Smooth muscle cell (in vitro differentiated cells): ENCODE measurements at regions not wholly inside any gene's neighbourhood (a gene's known extent, or its start where the extent isn't known, plus 50 kb on each side); places are given as distances from the start of the nearest gene placed in this dataset.

Source experiments
- DNase-seq: peaks from one replicate; lab custom pipeline; 2025; ENCODE audit not compliant: unreplicated experiment; lab: John Stamatoyannopoulos, UW
- H2AFZ ChIP-seq: fragments of 200-600 bp; sonication (generic); 2 replicates; pipeline ENCODE4 v1.6.0; 2016; ENCODE audit warnings: antibody characterized with exemption, low read depth, mild to moderate bottlenecking
- H3F3A ChIP-seq: fragments of 200-600 bp; sonication (generic); 2 replicates; pipeline ENCODE4 v1.6.0; 2017; ENCODE audit warnings: antibody characterized with exemption, low read depth
- H3K27ac ChIP-seq: fragments of 200-600 bp; sonication (generic); 2 replicates; pipeline ENCODE4 v1.5.1; 2016; ENCODE audit warnings: low read depth, mild to moderate bottlenecking
- H3K27me3 ChIP-seq: fragments of 200-600 bp; sonication (generic); 2 replicates; pipeline ENCODE4 v1.6.1; 2016; ENCODE audit warnings: low read depth, mild to moderate bottlenecking
- H3K36me3 ChIP-seq: fragments of 200-600 bp; sonication (generic); 2 replicates; pipeline ENCODE4 v1.5.1; 2016; ENCODE audit warnings: low read depth
- H3K4me1 ChIP-seq: fragments of 200-600 bp; sonication (generic); 2 replicates; pipeline ENCODE4 v1.5.1; 2016; ENCODE audit warnings: low read depth
- H3K4me2 ChIP-seq: fragments of 200-600 bp; sonication (generic); 2 replicates; pipeline ENCODE4 v1.6.0; 2016; ENCODE audit warnings: mild to moderate bottlenecking
- H3K4me3 ChIP-seq: fragments of 200-600 bp; sonication (generic); 2 replicates; pipeline ENCODE4 v1.5.1; 2016; ENCODE audit warnings: mild to moderate bottlenecking
- H3K79me2 ChIP-seq: fragments of 200-600 bp; sonication (generic); 2 replicates; pipeline ENCODE4 v1.6.0; 2016; ENCODE audit warnings: low read depth, mild to moderate bottlenecking
- H3K9ac ChIP-seq: fragments of 200-600 bp; sonication (generic); 2 replicates; pipeline ENCODE4 v1.6.0; 2016; ENCODE audit warnings: low read depth
- H3K9me3 ChIP-seq: fragments of 200-600 bp; sonication (generic); replicated peaks from 2 replicates; pipeline ENCODE4 v1.5.1; 2016; ENCODE audit warnings: low read depth
- H4K20me1 ChIP-seq: fragments of 200-600 bp; sonication (generic); 2 replicates; pipeline ENCODE4 v1.6.0; 2016; ENCODE audit warnings: low read depth
- WGBS: methylation state at CpG from one replicate; pipeline ENCODE4 v1.1.7; 2016; ENCODE audit warnings: low lambda C conversion rate; 5-methylcytosine and 5-hydroxymethylcytosine counted together
- TF ChIP-seq, protein P1 (sequence below): fragments of 200-600 bp; sonication (generic); IDR thresholded peaks from 2 replicates; pipeline ENCODE4 v1.5.1; 2017; ENCODE audit warnings: borderline replicate concordance, mild to moderate bottlenecking, antibody characterized with exemption; ENCODE audit not compliant: insufficient read depth, poor library complexity, severe bottlenecking

DNA sequence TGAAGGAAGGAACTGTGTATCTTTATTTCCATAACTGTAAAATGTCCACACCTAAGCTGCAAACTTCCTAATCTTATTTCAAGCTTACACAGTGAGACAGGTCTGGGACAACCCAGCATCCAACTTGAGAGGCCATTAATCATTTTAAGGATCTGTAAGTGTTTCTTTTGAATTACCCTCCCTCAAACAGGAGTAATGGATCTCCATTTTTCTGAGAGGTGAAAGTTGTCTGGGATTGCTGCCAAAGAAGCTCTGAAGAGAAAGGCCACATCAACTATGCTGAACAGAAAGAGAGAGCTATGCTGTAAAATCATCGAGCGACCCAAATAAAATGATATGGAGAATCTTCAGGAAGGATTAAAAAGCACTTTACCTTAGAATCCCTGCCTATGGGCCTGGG lies 131.7 kb upstream of the CPNE8 start:
- 100% methylated on average over 2 of the region's 2 CpGs for WGBS
- H3K36me3 ChIP-seq: no peaks in the 10 kb centered on the region

DNA sequence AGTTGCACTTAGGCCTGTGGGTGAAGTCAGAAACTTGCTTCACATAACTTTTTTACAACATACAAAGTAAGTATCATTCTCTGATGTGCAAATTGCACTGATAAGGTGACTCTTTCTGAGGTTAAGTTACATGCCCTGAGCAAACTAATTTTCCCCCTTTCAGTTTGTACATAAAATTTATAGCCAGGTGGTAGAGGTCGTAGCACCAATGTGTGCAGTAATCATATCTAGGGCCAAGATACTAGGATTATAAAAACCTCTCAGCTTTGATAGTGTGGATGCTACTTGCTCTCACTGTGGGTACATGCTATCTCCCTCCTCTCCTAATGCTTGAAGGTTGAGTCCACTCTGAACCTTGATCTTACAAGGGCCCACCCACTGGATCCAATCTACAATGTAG lies 130.7 kb upstream of the CPNE8 start:
- 95% methylated on average over 1 of the region's 1 CpG for WGBS
- Histone ChIP-seq H3K4me1 (no peaks in the 10 kb centered on the region), H3K79me2 (no peaks in the 10 kb centered on the region), H3K4me3 (no peak overlapping the region), H3K9me3 (no peaks in the 10 kb centered on the region), H3F3A (no peaks in the 10 kb centered on the region), H4K20me1 (no peaks in the 10 kb centered on the region), H3K36me3 (no peaks in the 10 kb centered on the region), H3K4me2 (no peak overlapping the region), H3K9ac (no peak overlapping the region), H2AFZ (no peak overlapping the region), H3K27ac (no peak overlapping the region), H3K27me3 (no peaks in the 10 kb centered on the region)
- TF ChIP-seq, protein P1, sequence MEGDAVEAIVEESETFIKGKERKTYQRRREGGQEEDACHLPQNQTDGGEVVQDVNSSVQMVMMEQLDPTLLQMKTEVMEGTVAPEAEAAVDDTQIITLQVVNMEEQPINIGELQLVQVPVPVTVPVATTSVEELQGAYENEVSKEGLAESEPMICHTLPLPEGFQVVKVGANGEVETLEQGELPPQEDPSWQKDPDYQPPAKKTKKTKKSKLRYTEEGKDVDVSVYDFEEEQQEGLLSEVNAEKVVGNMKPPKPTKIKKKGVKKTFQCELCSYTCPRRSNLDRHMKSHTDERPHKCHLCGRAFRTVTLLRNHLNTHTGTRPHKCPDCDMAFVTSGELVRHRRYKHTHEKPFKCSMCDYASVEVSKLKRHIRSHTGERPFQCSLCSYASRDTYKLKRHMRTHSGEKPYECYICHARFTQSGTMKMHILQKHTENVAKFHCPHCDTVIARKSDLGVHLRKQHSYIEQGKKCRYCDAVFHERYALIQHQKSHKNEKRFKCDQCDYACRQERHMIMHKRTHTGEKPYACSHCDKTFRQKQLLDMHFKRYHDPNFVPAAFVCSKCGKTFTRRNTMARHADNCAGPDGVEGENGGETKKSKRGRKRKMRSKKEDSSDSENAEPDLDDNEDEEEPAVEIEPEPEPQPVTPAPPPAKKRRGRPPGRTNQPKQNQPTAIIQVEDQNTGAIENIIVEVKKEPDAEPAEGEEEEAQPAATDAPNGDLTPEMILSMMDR: no peak
- no peak for DNase-seq

More for the DNA sequence above, 131.7 kb upstream of the CPNE8 start:
- Histone ChIP-seq H3K79me2 (no peaks in the 10 kb centered on the region), H3K4me1 (no peaks in the 10 kb centered on the region), H4K20me1 (no peaks in the 10 kb centered on the region), H3K4me3 (no peak overlapping the region), H3K9ac (no peak overlapping the region), H3F3A (no peaks in the 10 kb centered on the region), H3K9me3 (no peaks in the 10 kb centered on the region), H3K27me3 (no peaks in the 10 kb centered on the region), H3K27ac (no peak overlapping the region), H2AFZ (no peak overlapping the region), H3K4me2 (no peak overlapping the region)
- TF ChIP-seq, protein P1: no peak
- DNase-seq: no peak

DNA sequence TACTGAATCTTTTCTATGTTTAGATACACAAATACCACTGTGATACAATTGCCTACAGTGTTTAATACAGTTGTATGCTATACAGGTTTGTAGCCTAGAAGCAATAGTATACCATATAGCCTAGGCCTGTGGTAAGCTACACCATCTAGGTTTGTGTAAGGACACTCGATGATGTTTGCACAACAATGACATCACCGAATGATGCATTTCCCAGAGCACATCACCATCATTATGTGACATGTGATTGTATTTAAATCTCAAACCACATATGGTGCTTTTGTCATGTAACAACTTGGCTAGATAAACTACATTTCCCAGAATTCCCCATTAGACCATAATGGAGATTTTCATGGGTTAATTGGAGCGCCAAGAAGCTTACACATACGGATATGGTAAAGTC lies 128.4 kb upstream of the CPNE8 start:
- no peak overlapping the region for H3K27ac ChIP-seq
- no peaks in the 10 kb centered on the region for H3K4me1 ChIP-seq
- H3K9me3 ChIP-seq: no peaks in the 10 kb centered on the region
- H3F3A ChIP-seq: no peaks in the 10 kb centered on the region
- H2AFZ ChIP-seq: no peak overlapping the region
- H3K4me3 ChIP-seq: no peak overlapping the region
- TF ChIP-seq, protein P1: no peak
- DNase-seq: no peak
- H3K4me2 ChIP-seq: no peak overlapping the region
- no peaks in the 10 kb centered on the region for H3K79me2 ChIP-seq
- H3K9ac ChIP-seq: no peak overlapping the region
- no peaks in the 10 kb centered on the region for H4K20me1 ChIP-seq
- no peaks in the 10 kb centered on the region for H3K36me3 ChIP-seq
- 94% methylated on average over 4 of the region's 4 CpGs for WGBS
- H3K27me3 ChIP-seq: no peaks in the 10 kb centered on the region

DNA sequence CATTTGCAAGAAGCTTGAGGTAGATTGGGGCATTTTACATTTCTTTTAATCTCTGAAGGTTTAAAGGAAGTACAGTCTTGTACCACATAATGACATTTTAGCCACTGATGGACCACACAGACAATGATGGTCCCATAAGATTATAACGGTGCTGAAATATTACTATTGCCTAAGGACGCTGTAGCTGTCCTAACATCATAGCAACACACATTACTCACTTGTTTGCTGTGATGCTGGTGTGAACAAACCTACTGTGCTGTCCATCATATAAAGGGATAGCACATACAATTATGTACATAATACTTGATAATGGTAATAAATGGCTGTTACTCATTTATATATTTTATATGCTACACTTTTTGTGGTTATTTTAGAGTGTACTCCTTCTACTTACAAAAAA lies 127.1 kb upstream of the CPNE8 start:
- H3K79me2 ChIP-seq: no peaks in the 10 kb centered on the region
- H3K27ac ChIP-seq: no peak overlapping the region
- H3K4me3 ChIP-seq: no peak overlapping the region
- H3K4me1 ChIP-seq: no peaks in the 10 kb centered on the region
- H3K4me2 ChIP-seq: no peak overlapping the region
- no peak overlapping the region for H3K9ac ChIP-seq
- H3K27me3 ChIP-seq: no peaks in the 10 kb centered on the region
- TF ChIP-seq, protein P1: no peak
- H4K20me1 ChIP-seq: no peaks in the 10 kb centered on the region
- H3F3A ChIP-seq: no peaks in the 10 kb centered on the region
- H2AFZ ChIP-seq: no peak overlapping the region
- DNase-seq: no peak
- 89% methylated on average over 2 of the region's 2 CpGs for WGBS
- no peaks in the 10 kb centered on the region for H3K36me3 ChIP-seq
- no peaks in the 10 kb centered on the region for H3K9me3 ChIP-seq
